Memory B cell (primary cell): ENCODE measurements at regions not wholly inside any gene's neighbourhood (a gene's known extent, or its start where the extent isn't known, plus 50 kb on each side); places are given as distances from the start of the nearest gene placed in this dataset.
"Not testable (repeated sequence)": the region's sequence is repeated elsewhere in the genome, so short reads cannot be mapped to it uniquely, and the experiment has no call there.

Experiments
- ATAC-seq: fragments of 150-1000 bp; cut with Tn5 transposase; 2 replicates; pipeline ENCODE4 v1.10.0; 2021; ENCODE audit warnings: low read depth, mild to moderate bottlenecking, moderate library complexity
- DNase-seq, 2 donors: peaks; one replicate each; pipeline ENCODE4 v3.0.0; 2022; ENCODE audit warnings: low spot score in 2 of 2
- H3K27ac Mint-ChIP-seq: one replicate; pipeline ENCODE4 v1.8.0; 2022; ENCODE audit warnings: mild to moderate bottlenecking, moderate library complexity, mixed read lengths
- H3K27me3 Mint-ChIP-seq: one replicate; pipeline ENCODE4 v1.8.0; 2022; ENCODE audit warnings: mixed read lengths
- H3K36me3 Mint-ChIP-seq: one replicate; pipeline ENCODE4 v1.8.0; 2022; ENCODE audit warnings: mild to moderate bottlenecking, mixed read lengths
- H3K4me1 Mint-ChIP-seq: one replicate; pipeline ENCODE4 v1.8.0; 2022; ENCODE audit warnings: mixed read lengths
- H3K4me3 Mint-ChIP-seq: one replicate; pipeline ENCODE4 v1.8.0; 2022; ENCODE audit warnings: mild to moderate bottlenecking, moderate library complexity, mixed read lengths
- H3K9me3 Mint-ChIP-seq: one replicate; pipeline ENCODE4 v1.8.0; 2022; ENCODE audit warnings: mixed read lengths

GRCh38 chr6:68189217-68189815 lies 445.8 kb upstream of the ADGRB3 start:
- no peak for ATAC-seq
- peaks cover 3% of the 10 kb centered on the region for H3K9me3 Mint-ChIP-seq
- H3K36me3 Mint-ChIP-seq: no peaks in the 10 kb centered on the region
- no peaks in the 10 kb centered on the region for H3K27me3 Mint-ChIP-seq
- H3K27ac Mint-ChIP-seq: no peak overlapping the region
- H3K4me3 Mint-ChIP-seq: no peak overlapping the region
- no peak for DNase-seq
- H3K4me1 Mint-ChIP-seq: no peaks in the 10 kb centered on the region

- ATAC-seq: no peak
- Mint-ChIP-seq H3K4me3 (no peak overlapping the region), H3K27ac (no peak overlapping the region), H3K9me3 (peaks cover 3% of the 10 kb centered on the region), H3K27me3 (no peaks in the 10 kb centered on the region), H3K4me1 (no peaks in the 10 kb centered on the region), H3K36me3 (no peaks in the 10 kb centered on the region)
- DNase-seq: no peak
Measured at GRCh38 chr6:68186870-68187269, 448.2 kb upstream of the ADGRB3 start.

GRCh38 chr6:68182386-68182785 lies 452.7 kb upstream of the ADGRB3 start:
- H3K36me3 Mint-ChIP-seq: no peaks in the 10 kb centered on the region
- H3K4me3 Mint-ChIP-seq: no peak overlapping the region
- H3K4me1 Mint-ChIP-seq: no peaks in the 10 kb centered on the region
- DNase-seq: no peak
- peaks cover 5% of the 10 kb centered on the region for H3K9me3 Mint-ChIP-seq
- no peaks in the 10 kb centered on the region for H3K27me3 Mint-ChIP-seq
- ATAC-seq: no peak
- no peak overlapping the region for H3K27ac Mint-ChIP-seq

GRCh38 chr6:68181027-68181426 lies 454.1 kb upstream of the ADGRB3 start:
- H3K36me3 Mint-ChIP-seq, H3K4me1 Mint-ChIP-seq, H3K27ac Mint-ChIP-seq, H3K4me3 Mint-ChIP-seq, DNase-seq, H3K27me3 Mint-ChIP-seq, H3K9me3 Mint-ChIP-seq, ATAC-seq: not testable (repeated sequence)

GRCh38 chr6:68173616-68174015 lies 461.5 kb upstream of the ADGRB3 start:
- ATAC-seq (no peak), DNase-seq (no peak)
- no peak overlapping the region for H3K27ac Mint-ChIP-seq
- H3K27me3 Mint-ChIP-seq: no peaks in the 10 kb centered on the region
- peaks cover 2% of the 10 kb centered on the region for H3K9me3 Mint-ChIP-seq
- no peaks in the 10 kb centered on the region for H3K36me3 Mint-ChIP-seq
- no peaks in the 10 kb centered on the region for H3K4me1 Mint-ChIP-seq
- H3K4me3 Mint-ChIP-seq: no peak overlapping the region

- Mint-ChIP-seq H3K4me1 (no peaks in the 10 kb centered on the region), H3K36me3 (no peaks in the 10 kb centered on the region), H3K4me3 (no peak overlapping the region), H3K27ac (no peak overlapping the region), H3K27me3 (no peaks in the 10 kb centered on the region), H3K9me3 (no peaks in the 10 kb centered on the region)
- ATAC-seq: no peak
- DNase-seq: no peak
Measured at GRCh38 chr6:68169922-68170321, 465.2 kb upstream of the ADGRB3 start.

- H3K27ac Mint-ChIP-seq: no peak overlapping the region
- H3K36me3 Mint-ChIP-seq: no peaks in the 10 kb centered on the region
- H3K9me3 Mint-ChIP-seq: peaks cover 2% of the 10 kb centered on the region
- H3K4me1 Mint-ChIP-seq: no peaks in the 10 kb centered on the region
- no peaks in the 10 kb centered on the region for H3K27me3 Mint-ChIP-seq
- ATAC-seq: no peak
- no peak overlapping the region for H3K4me3 Mint-ChIP-seq
- no peak for DNase-seq
Measured at GRCh38 chr6:68167604-68168003, 467.5 kb upstream of the ADGRB3 start.

GRCh38 chr6:68160812-68161211 lies 474.3 kb upstream of the ADGRB3 start:
- H3K27me3 Mint-ChIP-seq, H3K27ac Mint-ChIP-seq, ATAC-seq, H3K36me3 Mint-ChIP-seq, H3K4me3 Mint-ChIP-seq, H3K9me3 Mint-ChIP-seq, H3K4me1 Mint-ChIP-seq, DNase-seq: not testable (repeated sequence)

GRCh38 chr6:68160348-68160747 lies 474.7 kb upstream of the ADGRB3 start:
- Mint-ChIP-seq H3K9me3 (peaks cover 7% of the 10 kb centered on the region), H3K36me3 (no peaks in the 10 kb centered on the region), H3K27me3 (no peaks in the 10 kb centered on the region), H3K4me3 (no peak overlapping the region), H3K27ac (no peak overlapping the region), H3K4me1 (no peaks in the 10 kb centered on the region)
- ATAC-seq (no peak), DNase-seq (no peak)

- Mint-ChIP-seq H3K4me3 (no peak overlapping the region), H3K9me3 (peaks cover 7% of the 10 kb centered on the region), H3K27ac (no peak overlapping the region), H3K36me3 (no peaks in the 10 kb centered on the region), H3K4me1 (no peaks in the 10 kb centered on the region), H3K27me3 (no peaks in the 10 kb centered on the region)
- ATAC-seq: no peak
- DNase-seq: no peak
Measured at GRCh38 chr6:68159433-68159832, 475.6 kb upstream of the ADGRB3 start.

GRCh38 chr6:68158256-68158655 lies 476.8 kb upstream of the ADGRB3 start:
- Mint-ChIP-seq H3K36me3 (peaks cover 3% of the 10 kb centered on the region), H3K27ac (no peak overlapping the region), H3K4me1 (no peaks in the 10 kb centered on the region), H3K9me3 (peaks cover 9% of the 10 kb centered on the region), H3K27me3 (no peaks in the 10 kb centered on the region), H3K4me3 (no peak overlapping the region)
- DNase-seq (no peak), ATAC-seq (no peak)

- DNase-seq (no peak), ATAC-seq (no peak)
- Mint-ChIP-seq H3K4me3 (no peak overlapping the region), H3K36me3 (no peaks in the 10 kb centered on the region), H3K27ac (no peak overlapping the region), H3K4me1 (no peaks in the 10 kb centered on the region), H3K9me3 (peaks cover 10% of the 10 kb centered on the region), H3K27me3 (no peaks in the 10 kb centered on the region)
Measured at GRCh38 chr6:68144667-68145066, 490.4 kb upstream of the ADGRB3 start.

- DNase-seq (no peak), ATAC-seq (no peak)
- Mint-ChIP-seq H3K4me3 (no peak overlapping the region), H3K9me3 (peaks cover 9% of the 10 kb centered on the region), H3K27me3 (no peaks in the 10 kb centered on the region), H3K27ac (no peak overlapping the region), H3K36me3 (no peaks in the 10 kb centered on the region), H3K4me1 (no peaks in the 10 kb centered on the region)
Measured at GRCh38 chr6:68141190-68141589, 493.9 kb upstream of the ADGRB3 start.

- no peak for ATAC-seq
- no peak for DNase-seq
- no peaks in the 10 kb centered on the region for H3K27me3 Mint-ChIP-seq
- no peak overlapping the region for H3K4me3 Mint-ChIP-seq
- H3K9me3 Mint-ChIP-seq: peaks cover 8% of the 10 kb centered on the region
- no peaks in the 10 kb centered on the region for H3K36me3 Mint-ChIP-seq
- no peaks in the 10 kb centered on the region for H3K4me1 Mint-ChIP-seq
- no peak overlapping the region for H3K27ac Mint-ChIP-seq
Measured at GRCh38 chr6:68139130-68139529, 496.0 kb upstream of the ADGRB3 start.

GRCh38 chr6:68134796-68135195 lies 500.3 kb upstream of the ADGRB3 start:
- Mint-ChIP-seq H3K4me3 (no peak overlapping the region), H3K9me3 (peaks cover 2% of the 10 kb centered on the region), H3K27ac (no peak overlapping the region), H3K4me1 (no peaks in the 10 kb centered on the region), H3K27me3 (no peaks in the 10 kb centered on the region), H3K36me3 (no peaks in the 10 kb centered on the region)
- ATAC-seq (no peak), DNase-seq (no peak)
